GM12872 (cell line): ENCODE measurements at regions not wholly inside any gene's neighbourhood (a gene's known extent, or its start where the extent isn't known, plus 50 kb on each side); places are given as distances from the start of the nearest gene placed in this dataset.

ENCODE experiments used
- TF ChIP-seq, protein P1 (sequence below): IDR thresholded peaks from 3 replicates; pipeline ENCODE4 v1.5.1; 2011; ENCODE audit warnings: low read depth, mild to moderate bottlenecking, low read length, moderate library complexity; ENCODE audit not compliant: insufficient read depth

DNA sequence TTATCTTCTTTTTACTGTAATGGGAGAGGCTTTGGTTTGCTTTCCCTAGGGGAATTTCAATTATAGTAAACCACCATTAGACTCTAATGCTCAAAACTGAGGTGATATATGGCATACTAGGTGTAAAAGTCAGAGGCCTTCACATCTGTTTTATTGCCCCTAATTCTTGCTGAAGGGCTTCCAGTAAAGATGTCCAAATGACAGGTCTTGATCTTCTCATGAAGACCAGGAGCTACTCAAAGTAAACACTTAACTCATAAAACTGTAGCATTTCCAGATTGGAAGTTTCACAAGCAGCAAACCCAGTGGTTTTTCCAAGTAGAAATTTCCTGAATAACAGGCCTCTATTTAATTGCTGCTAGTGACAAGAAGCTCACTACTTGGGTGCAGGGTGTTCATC is 286.8 kb downstream of the RBM43 start:
- TF ChIP-seq, protein P1, sequence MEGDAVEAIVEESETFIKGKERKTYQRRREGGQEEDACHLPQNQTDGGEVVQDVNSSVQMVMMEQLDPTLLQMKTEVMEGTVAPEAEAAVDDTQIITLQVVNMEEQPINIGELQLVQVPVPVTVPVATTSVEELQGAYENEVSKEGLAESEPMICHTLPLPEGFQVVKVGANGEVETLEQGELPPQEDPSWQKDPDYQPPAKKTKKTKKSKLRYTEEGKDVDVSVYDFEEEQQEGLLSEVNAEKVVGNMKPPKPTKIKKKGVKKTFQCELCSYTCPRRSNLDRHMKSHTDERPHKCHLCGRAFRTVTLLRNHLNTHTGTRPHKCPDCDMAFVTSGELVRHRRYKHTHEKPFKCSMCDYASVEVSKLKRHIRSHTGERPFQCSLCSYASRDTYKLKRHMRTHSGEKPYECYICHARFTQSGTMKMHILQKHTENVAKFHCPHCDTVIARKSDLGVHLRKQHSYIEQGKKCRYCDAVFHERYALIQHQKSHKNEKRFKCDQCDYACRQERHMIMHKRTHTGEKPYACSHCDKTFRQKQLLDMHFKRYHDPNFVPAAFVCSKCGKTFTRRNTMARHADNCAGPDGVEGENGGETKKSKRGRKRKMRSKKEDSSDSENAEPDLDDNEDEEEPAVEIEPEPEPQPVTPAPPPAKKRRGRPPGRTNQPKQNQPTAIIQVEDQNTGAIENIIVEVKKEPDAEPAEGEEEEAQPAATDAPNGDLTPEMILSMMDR: no peak

DNA sequence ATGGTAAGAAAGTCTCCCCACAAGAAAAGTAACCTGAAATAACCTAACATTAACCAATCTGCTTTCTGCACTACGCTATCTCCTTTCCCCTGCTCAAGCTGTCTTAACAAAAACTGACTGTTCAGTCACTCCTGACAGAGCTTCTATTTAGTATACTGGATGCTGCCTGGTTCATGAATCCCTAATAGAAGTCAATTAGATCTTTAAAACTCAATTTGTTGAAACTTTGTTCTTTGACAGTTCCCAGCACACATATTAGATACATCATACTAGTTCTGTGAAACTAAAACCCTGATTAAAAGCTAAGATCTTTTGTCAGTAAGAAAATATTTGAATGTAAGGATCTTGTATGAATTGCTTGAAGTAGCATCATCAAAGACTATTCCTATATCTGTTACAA is 287.4 kb downstream of the RBM43 start:
- TF ChIP-seq, protein P1: no peak

DNA sequence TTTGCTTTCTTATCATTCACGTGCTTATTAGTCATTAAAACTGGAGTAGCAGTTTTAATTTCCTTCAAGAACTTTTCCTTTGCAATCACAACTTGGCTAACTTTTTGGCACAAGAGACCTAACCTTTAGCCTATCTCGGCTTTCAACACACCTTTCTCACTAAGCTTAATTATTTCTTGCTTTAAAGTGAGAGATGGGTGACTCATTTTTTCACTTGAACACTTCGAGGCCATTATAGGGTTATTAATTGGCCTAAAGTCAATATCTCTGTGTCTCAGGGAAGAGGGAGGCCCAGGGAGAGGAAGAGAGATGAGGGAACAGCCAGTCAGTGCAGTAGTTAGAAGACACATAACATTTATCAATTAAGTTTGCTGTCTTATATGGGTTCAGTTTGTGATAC is 289.8 kb downstream of the RBM43 start:
- TF ChIP-seq, protein P1: no peak

GRCh38 chr2:150963336-150963735 is 298.3 kb downstream of the RBM43 start:
- TF ChIP-seq, protein P1: no peak

- TF ChIP-seq, protein P1: no peak
These were observed 306.4 kb downstream of the RBM43 start for GRCh38 chr2:150955231-150955630.

- TF ChIP-seq, protein P1: no peak
These were observed 314.8 kb downstream of the RBM43 start for GRCh38 chr2:150946831-150947230.

GRCh38 chr2:150944315-150944714 is 317.3 kb downstream of the RBM43 start:
- TF ChIP-seq, protein P1: no peak

DNA sequence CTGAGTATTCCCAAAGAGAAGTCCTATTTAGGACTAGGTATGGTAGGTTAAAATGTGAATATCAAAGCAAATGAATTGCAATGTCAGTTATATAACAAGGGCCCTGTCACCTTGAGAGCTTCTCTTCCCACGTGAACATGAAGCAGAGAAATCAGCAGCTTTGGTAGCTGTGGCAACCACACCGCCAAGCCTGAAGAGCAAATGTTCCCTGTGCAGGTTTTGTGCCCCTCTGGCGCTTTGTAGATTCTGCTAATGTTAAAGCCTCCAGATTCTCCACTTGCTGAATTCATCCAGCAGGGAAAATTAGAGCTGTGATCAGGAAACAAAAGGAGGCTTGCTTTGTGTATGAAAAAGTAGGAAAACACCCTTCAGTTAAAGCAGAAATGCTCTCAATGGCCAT is 322.6 kb downstream of the RBM43 start:
- TF ChIP-seq, protein P1: no peak
